SH-SY5Y (cell line): ENCODE measurements at regions not wholly inside any gene's neighbourhood (a gene's known extent, or its start where the extent isn't known, plus 50 kb on each side); places are given as distances from the start of the nearest gene placed in this dataset.

Experiments used
- GATA2 ChIP-seq: IDR thresholded peaks from 2 replicates; pipeline ENCODE4 v1.6.1; 2011; ENCODE audit warnings: mild to moderate bottlenecking, low read depth, low read length
- GATA3 ChIP-seq: IDR thresholded peaks from 2 replicates; pipeline ENCODE4 v1.6.1; 2011; ENCODE audit warnings: low read depth, mild to moderate bottlenecking, low read length, moderate library complexity

DNA sequence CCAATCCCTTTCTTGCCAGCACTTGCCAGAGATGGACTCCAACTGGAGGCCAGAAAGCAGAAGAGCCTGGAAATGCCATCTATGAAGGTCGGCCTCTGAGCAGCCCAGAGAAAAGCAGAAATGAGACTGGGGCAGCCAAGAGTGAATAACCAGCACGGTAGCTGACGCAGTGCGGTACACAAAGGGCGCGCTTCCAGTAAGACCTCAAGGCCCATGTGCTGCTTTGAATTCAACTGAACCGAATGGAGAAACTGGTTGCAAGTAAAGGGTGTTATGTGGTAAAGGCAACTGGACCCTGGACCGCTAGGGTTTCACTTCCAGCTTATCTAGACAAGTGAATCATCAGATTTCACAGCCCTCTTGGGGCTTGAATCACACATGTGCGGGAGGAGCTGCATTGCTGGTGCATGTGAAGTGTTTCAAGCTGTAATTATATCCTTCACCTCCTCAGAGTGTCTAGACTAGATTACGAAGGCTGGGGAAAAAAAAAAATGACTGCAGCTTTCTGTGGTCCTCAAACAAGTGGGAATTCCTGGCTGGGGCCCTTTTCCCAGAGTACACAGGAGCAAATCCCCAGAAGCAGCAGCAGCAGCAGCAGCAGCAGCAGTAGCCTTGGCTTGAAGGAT is 128.9 kb downstream of the CCDC34 start:
- TF ChIP-seq GATA2 (no peak), GATA3 (no peak)

DNA sequence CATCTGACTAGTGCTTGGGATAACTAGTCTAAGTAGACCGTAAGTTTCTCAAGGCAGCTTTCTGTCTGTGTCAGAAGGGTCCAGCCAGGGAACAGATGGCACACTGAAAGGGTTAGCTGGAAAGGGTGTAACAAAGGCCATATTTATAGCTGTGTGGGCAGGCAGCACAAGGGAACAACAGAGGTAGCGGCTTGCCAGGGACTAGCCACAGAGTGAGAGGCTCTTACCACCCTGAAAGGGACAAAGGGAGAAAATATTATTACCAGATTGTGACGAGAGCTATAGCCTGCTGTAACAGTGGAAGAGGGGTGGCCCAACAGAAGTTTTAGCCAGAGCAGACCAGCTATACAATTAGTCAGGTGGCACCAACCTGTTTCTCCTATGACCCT is 129.4 kb downstream of the CCDC34 start:
- TF ChIP-seq GATA2 (no peak), GATA3 (no peak)

GRCh38 chr11:27231530-27231929 is 131.5 kb downstream of the CCDC34 start:
- TF ChIP-seq GATA2 (no peak), GATA3 (no peak)

GRCh38 chr11:27230192-27230572 is 132.8 kb downstream of the CCDC34 start:
- TF ChIP-seq GATA3 (no peak), GATA2 (no peak)

- TF ChIP-seq GATA3 (no peak), GATA2 (no peak)
Observed at GRCh38 chr11:27229511-27230191, 133.4 kb downstream of the CCDC34 start.

GRCh38 chr11:27228906-27229290 is 134.1 kb downstream of the CCDC34 start:
- TF ChIP-seq GATA3 = no peak
- no peak for TF ChIP-seq GATA2

DNA sequence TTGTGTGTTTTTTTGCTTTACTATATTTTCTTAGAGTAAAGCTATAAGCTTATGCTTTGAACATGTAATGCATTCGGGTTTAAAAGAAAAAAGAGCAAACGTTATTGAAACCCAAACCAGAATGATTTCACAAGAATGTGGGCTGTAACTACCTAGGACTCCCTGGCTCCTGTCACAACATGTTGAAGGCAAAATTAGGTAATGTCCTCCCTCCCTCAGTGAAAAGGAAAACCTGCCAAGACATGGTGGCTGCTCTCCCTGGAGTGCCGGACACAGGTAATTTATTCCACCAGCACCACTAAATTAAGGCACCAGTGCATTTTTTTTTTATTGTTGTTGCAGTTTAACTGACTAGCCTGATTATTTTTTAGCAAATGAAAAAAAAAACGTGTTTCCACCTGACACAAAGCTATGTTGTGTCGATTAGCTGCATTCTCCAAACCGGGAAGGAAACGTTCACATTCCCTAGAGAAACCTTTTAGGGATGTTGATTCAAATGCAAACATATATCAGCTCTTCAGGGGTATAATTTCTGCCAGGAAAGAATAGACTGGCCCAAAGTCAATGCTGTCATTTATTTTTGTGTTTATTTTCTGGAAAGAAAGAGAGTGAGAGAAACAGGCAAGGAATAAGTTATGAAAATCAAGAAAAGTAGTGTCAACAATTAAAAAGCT is 134.6 kb downstream of the CCDC34 start:
- no peak for TF ChIP-seq GATA3
- TF ChIP-seq GATA2 = no peak

- TF ChIP-seq GATA3 (no peak), GATA2 (no peak)
Observed at GRCh38 chr11:27227736-27228135, 135.3 kb downstream of the CCDC34 start.

GRCh38 chr11:27218421-27219038 is 144.5 kb downstream of the CCDC34 start:
- TF ChIP-seq GATA2 = no peak
- TF ChIP-seq GATA3 = no peak

DNA sequence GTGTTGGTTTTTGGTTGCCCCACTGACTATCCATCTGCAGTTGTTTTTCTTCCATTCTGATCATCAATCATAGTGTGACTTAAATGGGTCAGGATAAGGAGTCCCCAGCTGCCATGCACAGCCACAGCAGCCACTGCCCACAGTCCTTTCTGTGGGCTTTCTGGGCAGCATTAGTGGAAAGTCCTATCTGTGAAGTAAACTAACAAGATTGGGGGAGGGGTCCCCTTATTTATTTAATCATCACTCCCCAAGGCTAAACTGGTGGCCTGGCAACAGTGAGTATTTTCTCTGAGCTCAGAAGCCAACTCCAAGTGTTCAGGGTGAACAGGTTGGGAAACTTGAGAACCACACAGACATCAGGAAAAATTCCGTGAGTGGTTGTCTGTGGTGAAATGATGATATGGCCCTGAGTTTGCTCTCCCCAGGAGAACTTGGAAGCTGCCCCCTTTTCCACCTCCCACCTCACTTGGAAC is 145.0 kb downstream of the CCDC34 start:
- TF ChIP-seq GATA3 (no peak), GATA2 (no peak)

DNA sequence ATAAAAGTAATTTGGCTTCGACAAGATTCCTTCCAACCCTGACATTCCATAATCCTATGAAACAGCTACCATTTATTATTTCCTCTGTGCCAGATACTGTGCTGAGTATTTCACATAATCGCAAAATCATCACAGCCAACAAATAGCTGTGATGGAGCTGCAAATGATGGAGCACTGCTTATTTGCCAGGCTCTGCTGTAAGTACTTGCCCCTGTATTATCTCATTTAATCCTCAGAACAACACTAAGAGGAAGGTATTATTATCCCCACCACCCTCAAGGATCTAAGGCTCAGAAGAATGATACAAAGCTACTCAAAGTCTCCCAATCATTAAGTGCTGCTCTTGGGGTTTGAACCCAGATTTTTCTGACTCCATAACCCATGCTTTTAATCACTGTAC is 145.5 kb downstream of the CCDC34 start:
- TF ChIP-seq GATA2 (no peak), GATA3 (no peak)

GRCh38 chr11:27216270-27217149 is 146.5 kb downstream of the CCDC34 start:
- no peak for TF ChIP-seq GATA3
- no peak for TF ChIP-seq GATA2

GRCh38 chr11:27215471-27216269 is 147.3 kb downstream of the CCDC34 start:
- TF ChIP-seq GATA3 (no peak), GATA2 (no peak)
